GM12874 (cell line): ENCODE measurements at regions not wholly inside any gene's neighbourhood (a gene's known extent, or its start where the extent isn't known, plus 50 kb on each side); places are given as distances from the start of the nearest gene placed in this dataset.

Experiments used
- CTCF ChIP-seq: IDR thresholded peaks from 2 replicates; pipeline ENCODE4 v1.5.1; 2011; ENCODE audit warnings: low read depth, mild to moderate bottlenecking, control low read depth, low read length, moderate library complexity; ENCODE audit not compliant: insufficient read depth

- TF ChIP-seq CTCF = no peak
These were observed 931.4 kb upstream of the SOX9 start for GRCh38 chr17:71189493-71189831.

- no peak for TF ChIP-seq CTCF
These were observed 928.7 kb upstream of the SOX9 start for GRCh38 chr17:71192039-71192555.

GRCh38 chr17:71192848-71193247, 928.0 kb upstream of the SOX9 start:
- no peak for TF ChIP-seq CTCF

GRCh38 chr17:71200597-71200996, 920.2 kb upstream of the SOX9 start:
- no peak for TF ChIP-seq CTCF

- no peak for TF ChIP-seq CTCF
These were observed 919.2 kb upstream of the SOX9 start for GRCh38 chr17:71201639-71202038.

- TF ChIP-seq CTCF = no peak
These were observed 918.4 kb upstream of the SOX9 start for GRCh38 chr17:71202449-71202848.

GRCh38 chr17:71203953-71204352, 916.9 kb upstream of the SOX9 start:
- TF ChIP-seq CTCF = no peak
